Transverse colon (tissue), 4 donors: ENCODE measurements at regions not wholly inside any gene's neighbourhood (a gene's known extent, or its start where the extent isn't known, plus 50 kb on each side); places are given as distances from the start of the nearest gene placed in this dataset.

Source experiments
- DNase-seq: peaks from one replicate; pipeline ENCODE4 v3.0.0-alpha.2; 2019
- H3K27ac ChIP-seq, 4 donors: fragments of 200-600 bp; sonication (generic); 2 replicates each; pipeline ENCODE4 v1.5.1; 2016 to 2018; ENCODE audit warnings: inconsistent platforms in 4 of 4
- H3K27me3 ChIP-seq: fragments of 200-600 bp; sonication (generic); 2 replicates; pipeline ENCODE4 v1.5.1; 2017; ENCODE audit warnings: inconsistent platforms
- H3K36me3 ChIP-seq, 4 donors: fragments of 200-600 bp; sonication (generic); 2 replicates each; pipeline ENCODE4 v1.5.1; 2017 to 2019; ENCODE audit warnings: inconsistent platforms in 4 of 4
- H3K4me1 ChIP-seq, 4 donors: fragments of 200-600 bp; sonication (generic); 2 replicates each; pipeline ENCODE4 v1.5.1; 2017 to 2020; ENCODE audit warnings: inconsistent platforms in 4 of 4
- H3K4me3 ChIP-seq, 4 donors: fragments of 200-600 bp; sonication (generic); 1 replicate in 1 of 4; 2 replicates in 3 of 4; pipeline versions ENCODE4 v1.5.1 to v1.6.1; 2017 to 2019; ENCODE audit warnings: inconsistent platforms in 4 of 4
- H3K9me3 ChIP-seq, 2 donors: fragments of 200-600 bp; sonication (generic); 2 replicates each; pipeline ENCODE4 v1.5.1; 2017 to 2019; ENCODE audit warnings: inconsistent platforms in 2 of 2
- EP300 ChIP-seq: sonication (generic); formaldehyde crosslinking; IDR thresholded peaks from one replicate; pipeline ENCODE4 v1.6.1; 2017; ENCODE audit warnings: antibody characterized with exemption, low read depth
- POLR2A ChIP-seq: fragments of 450-650 bp; IDR thresholded peaks from one replicate; pipeline ENCODE4 v1.6.1; 2016; ENCODE audit warnings: antibody characterized with exemption, mild to moderate bottlenecking, moderate library complexity
- POLR2AphosphoS5 ChIP-seq, 3 donors: sonication (generic); formaldehyde crosslinking; IDR thresholded peaks; one replicate each; pipeline ENCODE4 v1.6.1; 2016; ENCODE audit warnings: antibody characterized with exemption in 3 of 3
- WGBS, 2 donors: methylation state at CpG; one replicate each; pipeline ENCODE4 v1.1.5; 2018; ENCODE audit warnings: low coverage in 1 of 2; 5-methylcytosine and 5-hydroxymethylcytosine counted together
- in situ Hi-C, 4 donors: fragments of 200-750 bp; cut with MboI; loops; one replicate each; pipeline versions ENCODE4 v1.15.0 to v1.15.1; 2017; ENCODE audit warnings: low sequenced_read_pairs in 3 of 4, low pct_ligation_motif_present in 1 of 4, low pct_unique_long_range_greater_than_20kb in 1 of 4
- intact Hi-C: fragments of 100-400 bp; cut with DNase I; formaldehyde crosslinking; loops from one replicate; pipeline ENCODE4 v1.15.1; 2023; ENCODE audit warnings: low total_unique reads
- small RNA-seq, 4 donors: library from RNA; depleted of rRNA; stranded (forward); fragments of <200 nt; gene quantifications; one replicate each; pipeline ENCODE3, GENCODE V24; 2016
- TF ChIP-seq, protein P1 (sequence below), 5 experiments: fragments of 200-600 bp in 3 of 5; fragments of 450-650 bp in 2 of 5; sonication (generic) in 3 of 5; IDR thresholded peaks; 1 replicate in 2 of 5; 2 replicates in 3 of 5; pipeline ENCODE4 v1.5.1; 2016 to 2017; ENCODE audit warnings: antibody characterized with exemption in 5 of 5, inconsistent platforms in 3 of 5, mild to moderate bottlenecking in 2 of 5, moderate library complexity in 1 of 5

DNA sequence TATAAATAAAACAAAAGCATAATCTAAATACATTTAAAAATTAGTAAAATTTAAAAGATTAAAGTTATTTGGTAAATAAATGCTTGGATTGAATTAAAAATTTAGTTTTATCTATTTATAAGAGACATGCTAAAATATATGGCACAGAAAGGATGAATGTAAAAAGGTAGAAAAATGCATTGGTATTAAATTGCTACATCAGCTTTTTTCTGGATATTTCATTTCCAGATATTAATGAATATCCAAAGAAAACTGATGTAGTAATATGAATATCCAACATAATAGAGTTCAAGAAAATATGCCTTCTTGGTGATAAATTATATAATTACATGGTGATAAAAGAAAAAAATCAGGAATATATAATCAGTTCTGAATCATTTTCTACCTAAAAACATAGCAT, 1743.9 kb downstream of the RPA4 start:
- Histone ChIP-seq H3K4me1 (no peaks in the 10 kb centered on the region), H3K27ac (no peak overlapping the region), H3K27me3 (no peaks in the 10 kb centered on the region), H3K36me3 (no peaks in the 10 kb centered on the region), H3K9me3 (no peaks in the 10 kb centered on the region), H3K4me3 (no peak overlapping the region)
- DNase-seq, result no peak
- no peak for TF ChIP-seq EP300
- TF ChIP-seq POLR2A, result no peak
- no peak for TF ChIP-seq POLR2AphosphoS5 (IDR thresholded peaks at IDR 0.05)
- TF ChIP-seq, protein P1, sequence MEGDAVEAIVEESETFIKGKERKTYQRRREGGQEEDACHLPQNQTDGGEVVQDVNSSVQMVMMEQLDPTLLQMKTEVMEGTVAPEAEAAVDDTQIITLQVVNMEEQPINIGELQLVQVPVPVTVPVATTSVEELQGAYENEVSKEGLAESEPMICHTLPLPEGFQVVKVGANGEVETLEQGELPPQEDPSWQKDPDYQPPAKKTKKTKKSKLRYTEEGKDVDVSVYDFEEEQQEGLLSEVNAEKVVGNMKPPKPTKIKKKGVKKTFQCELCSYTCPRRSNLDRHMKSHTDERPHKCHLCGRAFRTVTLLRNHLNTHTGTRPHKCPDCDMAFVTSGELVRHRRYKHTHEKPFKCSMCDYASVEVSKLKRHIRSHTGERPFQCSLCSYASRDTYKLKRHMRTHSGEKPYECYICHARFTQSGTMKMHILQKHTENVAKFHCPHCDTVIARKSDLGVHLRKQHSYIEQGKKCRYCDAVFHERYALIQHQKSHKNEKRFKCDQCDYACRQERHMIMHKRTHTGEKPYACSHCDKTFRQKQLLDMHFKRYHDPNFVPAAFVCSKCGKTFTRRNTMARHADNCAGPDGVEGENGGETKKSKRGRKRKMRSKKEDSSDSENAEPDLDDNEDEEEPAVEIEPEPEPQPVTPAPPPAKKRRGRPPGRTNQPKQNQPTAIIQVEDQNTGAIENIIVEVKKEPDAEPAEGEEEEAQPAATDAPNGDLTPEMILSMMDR (IDR thresholded peaks at IDR 0.05), result no peak
- in situ Hi-C loops, result no loop called here
- intact Hi-C loops, result no loop called here

DNA sequence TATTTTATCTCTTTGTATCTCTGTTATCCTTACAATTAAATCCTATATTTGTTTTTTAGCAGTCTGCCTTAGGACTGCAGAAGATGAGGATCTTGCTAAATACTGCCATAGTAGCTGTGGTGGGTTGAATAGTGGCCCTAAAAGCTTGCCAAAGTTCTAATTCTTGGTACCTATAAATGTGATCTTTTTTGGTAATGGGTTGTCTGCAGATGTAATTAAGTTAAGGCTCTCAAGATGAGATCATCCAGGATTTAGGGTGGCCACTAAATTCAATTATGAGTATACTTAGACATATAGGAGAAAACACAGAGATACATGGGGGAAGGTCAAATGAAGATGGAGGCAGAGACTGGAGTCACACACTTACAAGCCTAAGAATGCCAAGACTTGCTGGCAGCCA, 1753.7 kb downstream of the RPA4 start:
- in situ Hi-C loops, result no loop called here
- intact Hi-C loops, result no loop called here
- TF ChIP-seq POLR2AphosphoS5 (IDR thresholded peaks at IDR 0.05), result no peak
- TF ChIP-seq POLR2A, result no peak
- no peak for TF ChIP-seq EP300
- TF ChIP-seq, protein P1 (IDR thresholded peaks at IDR 0.05), result no peak

DNA sequence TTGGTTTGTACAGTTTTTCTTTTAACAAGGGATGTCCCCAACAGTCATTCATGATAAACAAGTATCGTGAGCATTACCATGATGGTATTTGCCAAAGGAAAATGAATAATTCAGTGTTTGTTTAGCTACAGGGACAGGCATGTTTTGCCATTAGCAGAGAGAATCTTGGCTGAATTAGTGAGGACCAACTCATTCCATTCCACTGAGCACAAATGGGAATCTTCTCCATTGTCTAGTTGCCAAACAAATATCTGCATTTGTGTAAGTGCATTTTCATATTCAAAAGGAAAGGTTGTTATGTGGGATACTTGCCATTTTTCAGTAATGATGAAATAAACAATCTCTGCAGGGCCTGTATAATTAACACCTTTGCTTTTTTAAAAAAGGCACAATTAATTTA, 1762.6 kb downstream of the RPA4 start:
- in situ Hi-C loops (no loop called here), intact Hi-C loops (no loop called here)
- TF ChIP-seq EP300, result no peak
- TF ChIP-seq POLR2A, result no peak
- TF ChIP-seq POLR2AphosphoS5 (IDR thresholded peaks at IDR 0.05), result no peak
- TF ChIP-seq, protein P1 (IDR thresholded peaks at IDR 0.05), result no peak
- DNase-seq, result no peak
- Histone ChIP-seq H3K4me3 (no peak overlapping the region), H3K27ac (no peak overlapping the region), H3K9me3 (no peaks in the 10 kb centered on the region), H3K27me3 (no peaks in the 10 kb centered on the region), H3K36me3 (no peaks in the 10 kb centered on the region), H3K4me1 (no peaks in the 10 kb centered on the region)
- WGBS, 2 donors, result 71% methylated on average over 1 of the region's 1 CpG; no CpG with 5 or more reads in 1 of the 2 donors

More for the DNA sequence above, 1753.7 kb downstream of the RPA4 start:
- Histone ChIP-seq H3K27me3 (no peaks in the 10 kb centered on the region), H3K4me3 (no peak overlapping the region), H3K4me1 (no peaks in the 10 kb centered on the region), H3K9me3 (no peaks in the 10 kb centered on the region), H3K27ac (no peak overlapping the region), H3K36me3 (no peaks in the 10 kb centered on the region)
- DNase-seq, result no peak

DNA sequence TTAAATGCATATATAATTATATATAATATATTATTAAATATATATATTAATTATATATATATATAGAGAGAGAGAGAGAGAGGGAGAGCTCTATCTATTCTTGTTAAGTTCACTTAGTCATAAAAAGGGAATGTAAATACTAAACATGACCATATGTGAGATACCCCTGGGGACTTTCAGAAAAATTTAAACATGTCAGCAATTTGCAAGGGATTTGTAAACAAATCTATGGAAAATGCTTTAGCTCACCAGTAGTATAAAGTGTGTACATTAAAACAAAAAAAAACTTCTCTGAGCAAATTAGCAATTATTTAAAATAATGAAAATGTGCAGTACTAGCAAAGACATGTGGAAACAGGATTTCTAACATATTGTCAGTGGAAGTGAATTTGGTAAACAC, 1755.5 kb downstream of the PCDH19 start:
- in situ Hi-C loops (no loop called here), intact Hi-C loops (no loop called here)
- H3K36me3 ChIP-seq, result no peaks in the 10 kb centered on the region
- no peak for TF ChIP-seq POLR2A
- TF ChIP-seq EP300, result no peak
- TF ChIP-seq, protein P1 (IDR thresholded peaks at IDR 0.05), result no peak
- TF ChIP-seq POLR2AphosphoS5 (IDR thresholded peaks at IDR 0.05), result no peak
- H3K4me3 ChIP-seq, result no peak overlapping the region
- no peaks in the 10 kb centered on the region for H3K4me1 ChIP-seq
- DNase-seq, result no peak
- H3K27me3 ChIP-seq, result no peaks in the 10 kb centered on the region
- H3K9me3 ChIP-seq, result no peaks in the 10 kb centered on the region
- H3K27ac ChIP-seq, result no peak overlapping the region

Small RNAs in the stretch of these regions (small RNA-seq; reads per million reads assigned to genes)
- 0 to 0.28 (median 0) reads per million in 4 donors for gene AL357312.1
